ENCODE measurements at regions not wholly inside any gene's neighbourhood (a gene's known extent, or its start where the extent isn't known, plus 50 kb on each side); places are given as distances from the start of the nearest gene placed in this dataset.

- no peak for DNase-seq
These were observed 92.1 kb upstream of the FSTL4 start for GRCh38 chr5:133704411-133704810.

GRCh38 chr5:133703935-133704334 is 91.6 kb upstream of the FSTL4 start:
- no peak for DNase-seq

GRCh38 chr5:133702791-133703770 is 90.7 kb upstream of the FSTL4 start:
- no peak for DNase-seq

GRCh38 chr5:133701871-133702270 is 89.5 kb upstream of the FSTL4 start:
- DNase-seq = no peak

- no peak for DNase-seq
These were observed 87.9 kb upstream of the FSTL4 start for GRCh38 chr5:133700251-133700650.

GRCh38 chr5:133698646-133699526 is 86.5 kb upstream of the FSTL4 start:
- no peak for DNase-seq

GRCh38 chr5:133698259-133698554 is 85.9 kb upstream of the FSTL4 start:
- no peak for DNase-seq

- DNase-seq = no peak
These were observed 85.4 kb upstream of the FSTL4 start for GRCh38 chr5:133697536-133698258.

GRCh38 chr5:133696782-133697507 is 84.6 kb upstream of the FSTL4 start:
- no peak for DNase-seq

GRCh38 chr5:133696006-133696584 is 83.8 kb upstream of the FSTL4 start:
- DNase-seq = no peak

GRCh38 chr5:133694181-133694831 is 82.0 kb upstream of the FSTL4 start:
- no peak for DNase-seq

GRCh38 chr5:133691448-133691847 is 79.1 kb upstream of the FSTL4 start:
- no peak for DNase-seq

- no peak for DNase-seq
These were observed 78.4 kb upstream of the FSTL4 start for GRCh38 chr5:133690746-133691145.

GRCh38 chr5:133688391-133688790 is 76.0 kb upstream of the FSTL4 start:
- no peak for DNase-seq

GRCh38 chr5:133687212-133688061 is 75.1 kb upstream of the FSTL4 start:
- no peak for DNase-seq

- no peak for DNase-seq
These were observed 74.2 kb upstream of the FSTL4 start for GRCh38 chr5:133686566-133686965.

- DNase-seq = no peak
These were observed 73.2 kb upstream of the FSTL4 start for GRCh38 chr5:133685402-133686018.

- no peak for DNase-seq
These were observed 71.6 kb upstream of the FSTL4 start for GRCh38 chr5:133683646-133684596.

- DNase-seq = no peak
These were observed 70.1 kb upstream of the FSTL4 start for GRCh38 chr5:133682451-133682850.
